Chondrocyte (in vitro differentiated cells): ENCODE measurements at regions not wholly inside any gene's neighbourhood (a gene's known extent, or its start where the extent isn't known, plus 50 kb on each side); places are given as distances from the start of the nearest gene placed in this dataset.
A peak's percentile ranks its signal among the peaks of the same experiment; 100 is the strongest.

ENCODE experiments used
- DNase-seq: peaks from one replicate; pipeline ENCODE4 v3.0.0; 2021; ENCODE audit warnings: mixed read lengths, low spot score
- H3K27ac Mint-ChIP-seq: one replicate; pipeline ENCODE4 v1.8.0; 2021; ENCODE audit warnings: mild to moderate bottlenecking, moderate library complexity, mixed read lengths; ENCODE audit not compliant: unreplicated experiment
- H3K27me3 Mint-ChIP-seq: 2 replicates; pipeline ENCODE4 v1.8.0; 2021; ENCODE audit warnings: low read depth, mixed read lengths
- H3K36me3 Mint-ChIP-seq: 2 replicates; pipeline ENCODE4 v1.8.0; 2021; ENCODE audit warnings: low read depth, mixed read lengths
- H3K4me1 Mint-ChIP-seq: 2 replicates; pipeline ENCODE4 v1.8.0; 2021; ENCODE audit warnings: low read depth, mild to moderate bottlenecking, mixed read lengths
- H3K4me3 Mint-ChIP-seq: one replicate; pipeline ENCODE4 v1.8.0; 2021; ENCODE audit warnings: mild to moderate bottlenecking, moderate library complexity, mixed read lengths; ENCODE audit not compliant: unreplicated experiment
- H3K9me3 Mint-ChIP-seq: 2 replicates; pipeline ENCODE4 v1.8.0; 2021; ENCODE audit warnings: low read depth, mixed read lengths
- TF ChIP-seq, protein P1 (sequence below): fragments of 200-600 bp; sonication (generic); IDR thresholded peaks from 2 replicates; pipeline ENCODE4 v1.5.0; 2021; ENCODE audit warnings: antibody characterized with exemption, mild to moderate bottlenecking, moderate library complexity

DNA sequence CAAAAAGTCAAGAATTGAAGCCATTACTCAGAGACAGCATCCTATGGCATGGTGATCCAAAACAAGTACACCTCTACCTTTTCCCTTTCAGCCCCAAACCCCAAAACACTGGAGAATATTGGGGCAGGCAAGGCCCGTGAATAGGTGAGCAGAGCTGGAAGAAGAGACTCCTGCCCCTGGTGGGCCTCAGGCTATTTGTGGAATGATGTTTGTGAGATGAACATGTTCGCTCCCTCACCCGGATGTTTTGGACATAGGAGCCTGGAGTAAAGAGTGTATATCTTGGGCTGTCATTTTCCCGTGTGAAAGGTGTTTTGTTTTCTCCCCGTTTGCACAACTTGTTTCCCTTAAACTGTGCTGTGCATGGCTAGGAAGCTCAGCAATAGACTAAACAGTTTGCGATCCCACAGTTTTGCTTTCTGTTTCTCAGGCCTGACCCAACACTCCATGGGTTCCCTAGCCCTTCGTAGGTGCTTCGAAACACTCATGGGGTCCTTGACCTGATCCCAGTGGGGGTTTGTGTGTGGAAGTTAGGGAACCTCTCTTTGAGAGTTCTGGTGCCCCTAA lies 136.5 kb upstream of the TNP1 start:
- peaks cover 20% of the 10 kb centered on the region for H3K4me1 Mint-ChIP-seq
- H3K4me3 Mint-ChIP-seq: no peak overlapping the region
- DNase-seq: no peak
- no peaks in the 10 kb centered on the region for H3K27me3 Mint-ChIP-seq
- peaks cover 2% of the 10 kb centered on the region for H3K36me3 Mint-ChIP-seq
- H3K27ac Mint-ChIP-seq: no peak overlapping the region
- TF ChIP-seq, protein P1, sequence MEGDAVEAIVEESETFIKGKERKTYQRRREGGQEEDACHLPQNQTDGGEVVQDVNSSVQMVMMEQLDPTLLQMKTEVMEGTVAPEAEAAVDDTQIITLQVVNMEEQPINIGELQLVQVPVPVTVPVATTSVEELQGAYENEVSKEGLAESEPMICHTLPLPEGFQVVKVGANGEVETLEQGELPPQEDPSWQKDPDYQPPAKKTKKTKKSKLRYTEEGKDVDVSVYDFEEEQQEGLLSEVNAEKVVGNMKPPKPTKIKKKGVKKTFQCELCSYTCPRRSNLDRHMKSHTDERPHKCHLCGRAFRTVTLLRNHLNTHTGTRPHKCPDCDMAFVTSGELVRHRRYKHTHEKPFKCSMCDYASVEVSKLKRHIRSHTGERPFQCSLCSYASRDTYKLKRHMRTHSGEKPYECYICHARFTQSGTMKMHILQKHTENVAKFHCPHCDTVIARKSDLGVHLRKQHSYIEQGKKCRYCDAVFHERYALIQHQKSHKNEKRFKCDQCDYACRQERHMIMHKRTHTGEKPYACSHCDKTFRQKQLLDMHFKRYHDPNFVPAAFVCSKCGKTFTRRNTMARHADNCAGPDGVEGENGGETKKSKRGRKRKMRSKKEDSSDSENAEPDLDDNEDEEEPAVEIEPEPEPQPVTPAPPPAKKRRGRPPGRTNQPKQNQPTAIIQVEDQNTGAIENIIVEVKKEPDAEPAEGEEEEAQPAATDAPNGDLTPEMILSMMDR: no peak
- peaks cover 3% of the 10 kb centered on the region for H3K9me3 Mint-ChIP-seq

DNA sequence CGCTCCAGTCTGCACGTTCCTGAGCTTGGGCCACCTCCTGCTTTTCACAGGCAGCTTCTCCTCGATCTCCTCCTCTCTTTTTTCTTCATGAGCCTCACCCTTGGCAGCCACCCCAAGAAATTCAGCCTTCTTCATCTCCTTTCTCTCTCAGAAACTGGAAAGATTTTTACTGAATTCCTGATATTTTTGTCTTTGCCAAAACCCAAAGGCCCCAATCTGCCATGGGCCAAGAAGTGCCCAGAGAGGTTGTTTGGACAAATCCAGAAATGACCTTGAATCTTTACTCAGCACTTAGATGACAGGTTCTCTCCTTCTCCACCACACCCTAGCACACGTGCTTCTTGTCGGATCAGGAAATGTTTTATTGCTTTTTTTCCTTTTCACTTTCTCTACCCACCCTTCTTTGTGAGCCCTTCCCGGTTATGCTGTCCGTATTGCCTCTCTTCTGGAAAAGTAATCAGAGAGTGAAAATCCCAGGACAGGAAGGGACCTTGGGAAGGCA lies 134.5 kb upstream of the TNP1 start:
- peaks cover 39% of the 10 kb centered on the region for H3K4me1 Mint-ChIP-seq
- TF ChIP-seq, protein P1: no peak
- no peak for DNase-seq
- H3K4me3 Mint-ChIP-seq: no peak overlapping the region
- no peak overlapping the region for H3K27ac Mint-ChIP-seq
- H3K36me3 Mint-ChIP-seq: peaks cover 2% of the 10 kb centered on the region
- H3K9me3 Mint-ChIP-seq: peaks cover 4% of the 10 kb centered on the region
- no peaks in the 10 kb centered on the region for H3K27me3 Mint-ChIP-seq

DNA sequence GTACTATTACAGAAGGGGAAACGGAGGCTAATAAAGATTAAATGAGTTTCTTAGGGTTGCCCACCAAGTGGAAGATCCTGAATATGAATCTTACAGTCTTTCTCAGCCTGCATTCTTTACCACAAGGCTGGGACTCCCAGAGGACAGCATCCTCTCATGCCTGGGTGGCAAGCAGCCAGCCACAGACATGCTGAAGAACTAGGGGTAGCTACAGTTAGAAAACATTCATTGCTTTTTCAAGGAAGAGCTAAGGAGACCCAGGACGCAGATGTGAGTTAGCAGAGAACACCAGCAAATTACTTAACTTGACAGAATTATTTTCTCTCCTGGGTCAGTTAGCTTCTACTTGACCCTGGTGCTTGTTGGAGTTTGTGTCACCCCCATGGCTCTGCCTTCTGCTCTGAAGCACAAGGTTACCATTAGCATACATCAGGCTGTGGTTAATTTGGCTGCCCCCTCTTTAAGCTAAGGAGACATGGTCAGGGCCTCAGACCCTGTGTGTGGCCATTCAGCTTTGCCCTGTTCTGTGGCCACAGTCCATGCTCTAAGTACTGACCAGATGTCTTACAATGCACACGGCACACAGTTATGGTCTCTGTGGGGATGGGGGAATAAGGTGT lies 132.3 kb upstream of the TNP1 start:
- no peak overlapping the region for H3K4me3 Mint-ChIP-seq
- H3K27me3 Mint-ChIP-seq: no peaks in the 10 kb centered on the region
- peak overlapping the region; percentile 57 for H3K27ac Mint-ChIP-seq
- peaks cover 47% of the 10 kb centered on the region for H3K4me1 Mint-ChIP-seq
- peaks cover 2% of the 10 kb centered on the region for H3K36me3 Mint-ChIP-seq
- H3K9me3 Mint-ChIP-seq: peaks cover 4% of the 10 kb centered on the region
- TF ChIP-seq, protein P1: no peak
- no peak for DNase-seq

DNA sequence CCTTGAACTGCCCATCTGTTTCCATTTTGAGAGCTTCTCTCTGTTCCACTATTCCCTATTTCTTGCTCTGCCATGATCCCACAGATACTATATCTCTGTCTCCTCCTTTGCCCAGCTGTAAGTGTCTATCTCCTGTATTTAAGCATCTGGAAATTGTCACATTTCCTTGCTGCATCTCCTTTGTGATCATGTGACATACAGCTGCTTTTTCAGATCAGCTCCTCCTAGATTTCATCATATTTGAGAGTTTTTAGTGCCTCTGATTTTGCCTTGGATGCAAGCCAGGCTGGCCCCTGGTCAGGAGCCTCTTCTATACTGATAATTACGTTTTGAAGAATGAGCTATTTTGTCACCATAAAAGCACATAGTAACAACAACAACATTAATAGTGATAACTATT lies 131.7 kb upstream of the TNP1 start:
- Mint-ChIP-seq H3K4me1 (peaks cover 47% of the 10 kb centered on the region), H3K27ac (peak overlapping the region; percentile 57), H3K4me3 (no peak overlapping the region), H3K36me3 (peaks cover 2% of the 10 kb centered on the region), H3K27me3 (no peaks in the 10 kb centered on the region), H3K9me3 (peaks cover 4% of the 10 kb centered on the region)
- TF ChIP-seq, protein P1: no peak
- DNase-seq: no peak

DNA sequence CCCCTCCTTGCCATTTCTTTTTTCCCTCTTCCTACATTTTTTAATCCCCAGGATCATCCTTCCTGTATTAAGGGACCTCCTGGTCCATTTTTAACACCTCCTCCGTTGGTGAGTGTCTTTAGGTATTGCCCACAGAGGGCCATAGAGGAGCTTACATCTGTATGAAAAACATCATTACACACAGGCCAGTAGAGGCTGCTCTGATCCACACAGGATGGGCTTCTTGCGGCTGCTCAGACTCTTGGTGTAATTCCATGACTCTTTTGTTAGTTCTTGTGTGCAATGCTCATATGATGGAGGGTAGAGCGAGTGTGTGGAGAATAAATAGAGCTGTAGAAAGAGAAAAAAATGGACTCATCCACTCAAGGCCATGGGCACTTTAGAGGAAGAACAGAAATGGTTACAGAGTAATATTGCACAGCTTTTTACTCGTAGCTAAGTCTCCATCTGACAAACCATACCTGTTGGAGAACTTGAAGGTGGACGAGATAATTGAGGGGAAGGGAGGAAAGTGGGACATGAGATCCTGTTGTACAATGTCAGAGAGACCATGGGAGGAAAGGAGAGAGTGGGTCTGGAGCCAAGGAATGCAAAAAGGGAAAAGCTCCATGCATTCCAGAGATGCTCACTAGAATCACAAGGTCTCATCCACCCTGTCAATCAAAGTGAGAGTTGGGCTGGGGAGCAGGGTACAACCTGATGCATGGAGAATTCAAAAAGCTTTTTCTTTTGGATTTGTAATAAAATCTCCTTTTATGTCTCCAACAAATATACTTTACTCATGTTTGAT lies 129.7 kb upstream of the TNP1 start:
- peak overlapping the region; percentile 39 for H3K27ac Mint-ChIP-seq
- H3K4me3 Mint-ChIP-seq: no peak overlapping the region
- H3K9me3 Mint-ChIP-seq: peaks cover 4% of the 10 kb centered on the region
- H3K4me1 Mint-ChIP-seq: peaks cover 53% of the 10 kb centered on the region
- no peak for DNase-seq
- TF ChIP-seq, protein P1: peak; percentile 63
- H3K36me3 Mint-ChIP-seq: peaks cover 2% of the 10 kb centered on the region
- H3K27me3 Mint-ChIP-seq: no peaks in the 10 kb centered on the region
